Esophagus squamous epithelium (tissue), 4 donors: ENCODE measurements at regions not wholly inside any gene's neighbourhood (a gene's known extent, or its start where the extent isn't known, plus 50 kb on each side); places are given as distances from the start of the nearest gene placed in this dataset.

ENCODE experiments used
- CTCF ChIP-seq, 6 experiments: fragments of 450-650 bp in 4 of 6; fragments of 200-600 bp in 2 of 6; sonication (generic) in 2 of 6; IDR thresholded peaks; one replicate each; pipeline ENCODE4 v1.5.1; 2016 to 2019; ENCODE audit warnings: antibody characterized with exemption in 6 of 6, mild to moderate bottlenecking in 4 of 6, moderate library complexity in 4 of 6
- POLR2A ChIP-seq, 4 donors: fragments of 450-650 bp; IDR thresholded peaks; one replicate each; pipeline ENCODE4 v1.6.1; 2017; ENCODE audit warnings: antibody characterized with exemption in 4 of 4, mild to moderate bottlenecking in 4 of 4, moderate library complexity in 3 of 4

- no peak for TF ChIP-seq CTCF (IDR thresholded peaks at IDR 0.05)
- no peak for TF ChIP-seq POLR2A (IDR thresholded peaks at IDR 0.05)
These were observed 104.6 kb upstream of the PRKG2 start for GRCh38 chr4:81319657-81320056.
